Prostate gland (tissue), 2 donors: ENCODE measurements at regions not wholly inside any gene's neighbourhood (a gene's known extent, or its start where the extent isn't known, plus 50 kb on each side); places are given as distances from the start of the nearest gene placed in this dataset.

ENCODE experiments used
- DNase-seq: peaks from one replicate; pipeline ENCODE4 v3.0.0-alpha.2; 2019; ENCODE audit warnings: low spot score
- H3K27ac ChIP-seq, 2 donors: fragments of 200-600 bp; sonication (generic); 2 replicates each; pipeline ENCODE4 v1.5.1; 2017 to 2019
- H3K27me3 ChIP-seq: fragments of 200-600 bp; sonication (generic); replicated peaks from 2 replicates; pipeline ENCODE4 v1.5.1; 2019; ENCODE audit not compliant: insufficient read depth
- H3K36me3 ChIP-seq, 2 donors: fragments of 200-600 bp; sonication (generic); 1 replicate in 1 of 2; 2 replicates in 1 of 2; pipeline versions ENCODE4 v1.5.1 to v1.8.1; 2017 to 2019
- H3K4me1 ChIP-seq: fragments of 200-600 bp; sonication (generic); replicated peaks from 2 replicates; pipeline ENCODE4 v1.5.1; 2019
- H3K4me3 ChIP-seq, 2 donors: fragments of 200-600 bp; sonication (generic); 2 replicates each; pipeline ENCODE4 v1.5.1; 2017 to 2019
- H3K9me3 ChIP-seq: fragments of 200-600 bp; sonication (generic); 2 replicates; pipeline ENCODE4 v1.5.1; 2017
- CTCF ChIP-seq, 4 experiments: fragments of 200-600 bp in 2 of 4; fragments of 450-650 bp in 2 of 4; sonication (generic) in 2 of 4; IDR thresholded peaks; 1 replicate in 3 of 4; 2 replicates in 1 of 4; pipeline ENCODE4 v1.5.1; 2016 to 2019; ENCODE audit warnings: antibody characterized with exemption in 4 of 4, mild to moderate bottlenecking in 2 of 4, moderate library complexity in 2 of 4
- POLR2A ChIP-seq: fragments of 450-650 bp; IDR thresholded peaks from one replicate; pipeline ENCODE4 v1.6.1; 2016; ENCODE audit warnings: antibody characterized with exemption, mild to moderate bottlenecking
- POLR2AphosphoS5 ChIP-seq: sonication (generic); formaldehyde crosslinking; IDR thresholded peaks from one replicate; pipeline ENCODE4 v1.6.1; 2017; ENCODE audit warnings: antibody characterized with exemption
- WGBS: methylation state at CpG from one replicate; pipeline ENCODE4 v1.1.5; 2018; 5-methylcytosine and 5-hydroxymethylcytosine counted together
- intact Hi-C: fragments of 100-400 bp; cut with DNase I; formaldehyde crosslinking; loops from one replicate; pipeline ENCODE4 v1.14.2; 2022

- WGBS = 54% methylated on average over 3 of the region's 3 CpGs
- no peak for DNase-seq
- TF ChIP-seq POLR2A = no peak
- no peak for TF ChIP-seq POLR2AphosphoS5
- TF ChIP-seq CTCF (IDR thresholded peaks at IDR 0.05) = no peak
- Histone ChIP-seq H3K27me3 (no peaks in the 10 kb centered on the region), H3K36me3 (no peaks in the 10 kb centered on the region), H3K9me3 (no peaks in the 10 kb centered on the region), H3K27ac (no peak overlapping the region), H3K4me3 (no peak overlapping the region), H3K4me1 (no peaks in the 10 kb centered on the region)
- intact Hi-C loops = no loop called here
Measured at GRCh38 chr16:73725156-73725555, 571.5 kb upstream of the PSMD7 start.

- DNase-seq = no peak
- H3K9me3 ChIP-seq = no peaks in the 10 kb centered on the region
- H3K27me3 ChIP-seq = no peaks in the 10 kb centered on the region
- H3K36me3 ChIP-seq = no peaks in the 10 kb centered on the region
- H3K4me3 ChIP-seq = no peak overlapping the region
- no peak overlapping the region for H3K27ac ChIP-seq
- intact Hi-C loops = no loop called here
- WGBS = 33% methylated on average over 2 of the region's 2 CpGs
- TF ChIP-seq CTCF (IDR thresholded peaks at IDR 0.05) = no peak
- no peak for TF ChIP-seq POLR2AphosphoS5
- no peak for TF ChIP-seq POLR2A
- no peaks in the 10 kb centered on the region for H3K4me1 ChIP-seq
Measured at GRCh38 chr16:73724503-73724902, 572.1 kb upstream of the PSMD7 start.

- WGBS = 43% methylated on average over 11 of the region's 11 CpGs
- no peaks in the 10 kb centered on the region for H3K36me3 ChIP-seq
- no peak for DNase-seq
- no peak overlapping the region for H3K4me3 ChIP-seq
- no peak overlapping the region for H3K27ac ChIP-seq
- no peaks in the 10 kb centered on the region for H3K27me3 ChIP-seq
- TF ChIP-seq CTCF (IDR thresholded peaks at IDR 0.05) (no peak), POLR2A (no peak), POLR2AphosphoS5 (no peak)
- no peaks in the 10 kb centered on the region for H3K4me1 ChIP-seq
- no peaks in the 10 kb centered on the region for H3K9me3 ChIP-seq
- intact Hi-C loops = loop anchor here (10.0 kb wide), 1 partner anchor 77 kb away; no protein-coding TSS in a partner anchor
Measured at GRCh38 chr16:73717266-73717974, 579.2 kb upstream of the PSMD7 start.

GRCh38 chr16:73714976-73715375, 581.6 kb upstream of the PSMD7 start:
- WGBS = 93% methylated on average over 8 of the region's 8 CpGs
- TF ChIP-seq CTCF (IDR thresholded peaks at IDR 0.05) (no peak), POLR2A (no peak), POLR2AphosphoS5 (no peak)
- H3K27me3 ChIP-seq = no peaks in the 10 kb centered on the region
- no peak for DNase-seq
- H3K9me3 ChIP-seq = no peaks in the 10 kb centered on the region
- no peaks in the 10 kb centered on the region for H3K4me1 ChIP-seq
- H3K36me3 ChIP-seq = no peaks in the 10 kb centered on the region
- H3K4me3 ChIP-seq = no peak overlapping the region
- H3K27ac ChIP-seq = no peak overlapping the region
- intact Hi-C loops = loop anchor here (10.0 kb wide), 1 partner anchor 80 kb away; no protein-coding TSS in a partner anchor

- Histone ChIP-seq H3K27ac (no peak overlapping the region), H3K4me3 (no peak overlapping the region), H3K27me3 (no peaks in the 10 kb centered on the region), H3K4me1 (no peaks in the 10 kb centered on the region), H3K9me3 (no peaks in the 10 kb centered on the region), H3K36me3 (no peaks in the 10 kb centered on the region)
- 67% methylated on average over 12 of the region's 12 CpGs for WGBS
- intact Hi-C loops = loop anchor here (10.0 kb wide), 1 partner anchor 81 kb away; no protein-coding TSS in a partner anchor
- TF ChIP-seq CTCF (IDR thresholded peaks at IDR 0.05) = no peak
- no peak for TF ChIP-seq POLR2A
- no peak for TF ChIP-seq POLR2AphosphoS5
- DNase-seq = no peak
Measured at GRCh38 chr16:73713778-73714495, 582.7 kb upstream of the PSMD7 start.
